ENCODE measurements at regions not wholly inside any gene's neighbourhood (a gene's known extent, or its start where the extent isn't known, plus 50 kb on each side); places are given as distances from the start of the nearest gene placed in this dataset.

DNA sequence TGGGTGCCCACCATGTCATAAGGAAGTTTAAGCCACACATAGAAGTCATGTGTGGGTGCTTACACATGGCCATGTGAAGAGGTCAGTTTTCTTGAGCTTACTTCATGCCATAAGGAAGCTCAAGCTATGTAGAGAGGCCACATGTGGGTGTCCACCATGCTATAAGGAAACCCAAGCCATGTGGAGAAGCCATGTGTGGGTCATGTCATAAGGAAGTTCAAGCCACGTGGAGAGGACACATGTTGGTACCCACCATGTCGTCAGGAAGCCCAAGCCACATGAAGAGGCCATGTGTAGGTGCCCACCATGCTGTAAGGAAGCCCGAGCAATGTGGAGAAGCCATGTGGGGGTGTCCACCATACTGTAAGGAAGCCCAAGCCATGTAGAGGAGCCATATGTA, 1089.2 kb upstream of the AUTS2 start:
- no peak for DNase-seq

DNA sequence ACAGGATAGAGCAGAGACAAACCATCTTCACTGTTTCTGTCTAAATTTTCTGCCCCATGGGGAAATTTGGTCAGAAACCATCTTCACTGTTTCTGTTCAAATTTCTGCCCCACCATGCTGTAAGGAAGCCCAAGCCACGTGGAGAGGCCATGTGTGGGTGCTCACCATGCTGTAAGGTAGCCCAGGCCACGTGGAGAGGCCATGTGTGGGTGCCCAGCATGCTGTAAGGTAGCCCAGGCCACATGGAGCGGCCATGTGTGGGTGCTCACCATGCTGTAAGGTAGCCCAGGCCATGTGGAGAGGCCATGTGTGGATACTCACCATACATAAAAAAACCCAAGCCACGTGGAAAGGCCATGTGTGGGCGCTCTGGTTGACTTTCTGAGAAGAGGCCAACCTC, 1088.7 kb upstream of the AUTS2 start:
- no peak for DNase-seq

DNA sequence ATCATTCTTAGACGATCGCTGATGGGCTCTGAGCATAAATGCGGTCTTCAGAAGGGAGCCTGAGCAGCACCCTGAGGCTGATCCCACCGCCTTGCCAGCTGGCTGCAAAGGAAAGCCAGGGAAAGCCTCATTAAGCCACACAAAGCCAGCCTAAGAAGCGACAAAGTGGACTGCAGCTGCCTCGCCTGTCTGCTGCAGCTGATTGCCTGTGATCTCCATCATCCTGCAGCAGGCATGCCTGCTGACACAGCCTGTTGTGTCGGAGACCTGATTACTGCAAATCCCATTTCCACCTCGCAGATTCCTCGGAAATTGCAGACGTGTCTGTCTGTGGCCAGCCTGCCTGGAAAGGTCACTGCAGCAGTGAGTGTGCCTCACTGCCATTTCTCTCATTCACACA, 1087.0 kb upstream of the AUTS2 start:
- peak in 16 of 56 donors; percentile 1 to 20 (median 8) for DNase-seq

DNA sequence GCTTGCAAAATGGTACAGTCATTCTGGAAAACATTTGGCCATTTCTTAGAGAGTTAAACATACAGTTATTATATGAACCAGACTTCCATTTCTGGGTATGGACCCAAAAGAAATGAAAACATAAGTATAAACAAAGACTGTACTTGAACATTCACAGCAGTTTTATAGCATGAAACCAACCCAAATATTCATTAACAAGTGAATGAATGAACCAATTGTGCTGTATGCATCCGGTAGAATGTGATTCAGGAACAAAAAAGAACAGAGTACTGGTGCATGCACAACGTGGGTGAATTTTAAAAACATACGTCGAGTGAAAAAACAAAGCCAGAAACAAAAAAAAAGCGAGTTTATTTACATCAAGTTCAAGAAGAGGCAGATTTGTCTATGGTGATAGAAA, 1085.8 kb upstream of the AUTS2 start:
- no peak for DNase-seq

DNA sequence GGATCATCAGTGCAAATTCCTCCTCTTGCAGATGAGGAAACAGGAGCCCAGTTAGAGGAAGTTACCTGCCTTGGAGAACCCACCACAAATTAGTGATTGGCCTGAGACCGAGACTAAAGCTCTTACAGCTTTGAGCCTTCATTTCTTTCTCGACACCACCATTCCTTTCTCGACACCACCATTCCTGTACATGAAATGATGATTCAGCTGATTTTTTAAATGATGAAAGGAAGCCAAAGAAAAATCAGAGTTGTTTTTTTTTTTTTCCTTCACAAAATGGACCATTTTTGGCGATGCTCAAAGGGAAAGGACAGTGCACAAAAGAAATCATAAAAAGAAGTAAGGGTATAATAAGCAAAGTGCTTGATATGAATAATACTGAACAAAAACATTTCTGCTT, 1080.2 kb upstream of the AUTS2 start:
- DNase-seq = no peak

DNA sequence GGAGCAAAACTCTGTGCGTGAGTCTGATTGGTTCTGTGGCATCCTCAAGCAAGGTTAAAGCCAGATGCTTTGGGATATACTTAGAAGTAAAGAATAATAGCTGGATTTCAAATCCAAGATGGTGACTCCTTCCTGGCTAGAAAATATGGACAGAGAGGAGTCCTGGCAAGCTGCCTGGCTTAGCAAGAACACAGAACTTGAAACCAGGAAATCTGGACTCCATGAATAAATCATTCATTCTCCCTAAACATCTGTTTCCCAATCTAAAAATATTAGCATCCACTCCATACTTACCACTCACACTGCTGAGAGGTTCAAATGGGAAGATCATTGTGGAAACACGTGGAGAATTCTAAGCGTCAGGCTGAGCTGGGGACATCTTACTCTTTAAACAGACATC, 1074.1 kb upstream of the AUTS2 start:
- DNase-seq = no peak

DNA sequence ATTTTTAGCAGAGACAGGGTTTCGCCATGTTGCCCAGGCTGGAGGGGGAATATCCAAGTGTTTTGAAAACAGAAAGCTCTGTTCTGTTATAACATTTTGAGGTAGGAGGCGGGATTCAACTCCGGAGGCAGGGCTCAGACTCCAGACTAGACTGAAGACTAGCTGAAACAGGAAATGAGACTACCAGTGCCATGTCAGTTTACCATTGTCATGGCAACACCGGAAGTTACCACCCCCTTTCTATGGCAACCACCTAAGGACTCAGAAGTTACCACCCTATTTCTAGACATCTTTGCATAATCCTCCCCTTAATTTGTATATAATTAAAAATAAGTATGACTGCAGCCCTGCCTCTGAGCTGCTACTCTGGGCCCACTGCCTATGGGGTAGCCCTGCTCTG, 1069.1 kb upstream of the AUTS2 start:
- no peak for DNase-seq

DNA sequence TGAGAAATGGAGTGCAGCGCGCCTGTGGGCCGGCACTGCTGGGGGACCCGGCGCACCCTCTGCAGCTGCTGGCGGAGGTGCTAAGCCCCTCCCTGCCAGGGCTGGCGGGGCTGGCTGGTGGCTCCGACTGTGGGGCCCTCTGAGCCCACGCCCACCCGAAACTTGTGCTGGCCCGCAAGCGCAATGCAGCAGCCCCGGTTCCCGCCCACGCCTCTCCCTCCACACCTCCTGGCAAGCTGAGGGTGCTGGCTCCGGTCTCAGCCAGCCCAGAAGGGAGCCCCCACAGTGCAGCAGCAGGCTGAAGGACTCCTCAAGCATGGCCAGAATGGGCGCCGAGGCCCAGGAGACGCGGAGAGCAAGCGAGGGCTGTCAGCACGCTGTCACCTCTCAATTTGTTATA, 1063.0 kb upstream of the AUTS2 start:
- DNase-seq = no peak

DNA sequence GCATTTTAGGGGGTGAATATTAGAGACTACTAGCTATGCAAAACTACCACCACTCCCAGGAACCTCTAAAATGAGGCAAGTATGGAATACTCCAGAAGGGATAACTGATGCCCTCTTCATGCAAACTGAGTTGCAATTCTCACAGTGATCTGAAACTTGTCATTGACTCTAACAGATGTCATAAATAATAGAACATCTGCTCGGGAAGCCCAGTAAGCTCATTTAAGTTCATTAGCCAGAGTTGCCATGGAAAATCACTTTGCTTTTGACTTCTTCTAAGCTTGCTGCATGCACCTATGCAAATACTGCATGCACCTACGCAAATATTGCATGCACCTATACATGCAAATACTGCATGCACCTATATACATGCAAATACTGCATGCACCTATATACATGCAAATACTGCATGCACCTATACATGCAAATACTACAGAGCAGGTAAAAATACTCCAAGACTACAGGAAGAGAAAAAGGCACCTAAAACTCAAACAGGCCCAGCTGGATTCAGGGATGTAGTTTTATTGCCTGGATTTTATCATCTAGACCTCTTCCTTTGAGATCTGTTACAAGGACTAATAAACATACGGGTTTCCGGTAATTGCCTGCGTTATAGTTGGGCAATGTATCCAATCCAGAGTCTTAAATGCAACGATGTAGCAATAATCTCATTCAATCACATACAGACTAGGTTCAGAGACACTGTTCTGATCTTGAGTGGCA, 1061.1 kb upstream of the AUTS2 start:
- DNase-seq = no peak

DNA sequence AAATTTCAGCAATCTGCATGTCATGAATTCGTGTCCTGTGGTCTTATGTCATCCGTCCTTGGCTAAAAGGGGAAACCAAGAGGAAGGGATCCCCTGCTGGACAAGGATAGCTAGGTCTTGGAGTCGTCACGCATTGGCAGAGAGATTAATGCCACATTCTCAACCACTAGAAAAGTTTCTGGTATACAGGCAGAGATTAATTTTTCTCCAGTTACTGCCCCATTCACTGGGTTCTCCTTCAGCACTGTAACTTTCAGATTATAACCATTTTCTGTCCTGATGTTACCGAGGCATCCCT, 1060.6 kb upstream of the AUTS2 start:
- DNase-seq = no peak

DNA sequence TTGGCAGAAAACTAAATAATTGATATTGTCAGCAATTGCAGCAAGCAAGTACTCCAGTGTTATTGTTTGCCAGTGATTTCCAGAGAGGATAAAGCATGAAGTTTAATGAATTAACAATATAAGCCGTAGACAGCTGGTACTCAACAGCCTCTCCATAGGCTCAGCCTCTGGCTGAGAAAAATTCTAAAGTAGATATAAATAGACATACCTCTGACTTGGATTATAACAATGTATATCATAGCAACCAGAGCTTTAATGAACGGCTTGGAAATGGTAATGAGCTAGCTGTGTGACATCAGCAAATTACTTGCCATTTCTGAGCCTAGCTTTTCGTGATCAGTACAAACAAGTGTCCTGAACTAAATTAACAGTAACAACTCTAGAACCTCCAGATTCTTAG, 1055.4 kb upstream of the AUTS2 start:
- no peak for DNase-seq

DNA sequence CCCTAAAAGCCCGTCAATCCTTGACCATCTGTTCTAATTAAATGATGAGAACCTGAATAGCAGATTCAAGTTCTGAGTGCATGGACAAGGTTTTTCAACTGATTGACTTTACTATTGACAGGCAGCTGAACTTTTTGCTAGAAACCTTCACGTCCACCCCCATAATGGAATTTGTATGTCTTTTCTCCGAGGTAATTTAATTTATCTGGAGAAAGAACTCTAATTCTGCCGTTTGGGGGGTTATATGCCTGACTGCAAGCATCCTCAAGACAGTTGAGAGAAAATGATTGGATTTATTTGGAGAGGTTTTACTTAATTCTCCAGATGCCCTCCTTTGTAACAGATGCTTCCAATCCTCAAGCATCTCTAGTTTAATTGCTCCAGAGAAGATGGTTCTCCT, 1053.4 kb upstream of the AUTS2 start:
- DNase-seq = no peak

DNA sequence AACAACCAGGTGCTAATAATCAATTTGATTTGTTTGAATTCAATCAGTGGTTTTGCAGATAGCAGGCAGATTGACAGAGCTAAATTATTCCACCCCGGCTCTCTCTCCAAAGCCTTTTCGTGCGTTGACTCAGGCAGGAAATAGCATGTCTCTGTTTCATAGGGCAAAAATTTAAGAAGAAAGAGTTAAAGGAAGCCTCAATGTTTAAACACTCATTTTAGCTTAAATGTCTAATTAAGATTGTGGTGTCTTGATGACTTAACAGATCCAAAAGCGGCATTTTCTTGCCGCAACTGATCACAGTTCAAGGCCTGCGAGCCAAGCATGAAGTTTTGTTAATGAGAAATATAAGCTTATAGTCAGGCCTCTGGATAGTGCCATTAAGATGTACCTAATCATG, 1051.1 kb upstream of the AUTS2 start:
- no peak for DNase-seq

DNA sequence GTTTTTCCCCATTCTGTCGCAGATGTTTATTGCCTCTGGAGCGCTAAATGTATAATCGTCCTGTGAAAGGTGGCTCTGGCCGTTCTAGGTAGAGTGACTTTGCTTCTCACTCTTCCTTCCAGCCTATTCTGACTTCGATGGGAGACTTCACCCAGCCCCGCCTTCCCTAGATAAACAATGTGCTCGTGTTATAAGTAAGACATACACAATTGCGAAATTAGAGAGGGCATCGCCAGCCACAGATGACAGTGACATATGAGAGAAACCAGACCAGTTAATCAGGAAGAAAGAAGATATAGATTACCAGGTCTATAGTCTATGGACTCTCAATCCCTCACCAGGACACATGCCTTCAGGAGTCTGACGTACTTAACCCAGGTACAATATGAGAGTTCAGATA, 1050.5 kb upstream of the AUTS2 start:
- no peak for DNase-seq

DNA sequence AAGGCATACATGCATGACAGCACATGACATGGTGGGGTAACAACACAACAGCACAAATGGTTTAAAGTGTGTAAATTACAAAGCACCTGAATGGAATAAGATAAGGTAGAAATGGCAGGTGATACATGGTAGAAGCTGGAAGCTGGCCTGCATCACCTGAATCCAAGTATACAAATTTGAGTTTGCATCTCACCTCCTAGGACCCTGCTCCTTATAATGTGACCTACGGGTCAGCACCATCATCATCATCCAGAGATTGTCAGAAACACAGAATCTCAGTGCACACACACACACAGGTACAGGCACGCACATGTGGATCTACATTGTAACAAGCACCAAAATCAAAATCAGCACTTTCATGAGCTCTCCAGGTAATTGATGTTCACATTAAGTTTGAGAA, 1048.2 kb upstream of the AUTS2 start:
- DNase-seq = no peak

DNA sequence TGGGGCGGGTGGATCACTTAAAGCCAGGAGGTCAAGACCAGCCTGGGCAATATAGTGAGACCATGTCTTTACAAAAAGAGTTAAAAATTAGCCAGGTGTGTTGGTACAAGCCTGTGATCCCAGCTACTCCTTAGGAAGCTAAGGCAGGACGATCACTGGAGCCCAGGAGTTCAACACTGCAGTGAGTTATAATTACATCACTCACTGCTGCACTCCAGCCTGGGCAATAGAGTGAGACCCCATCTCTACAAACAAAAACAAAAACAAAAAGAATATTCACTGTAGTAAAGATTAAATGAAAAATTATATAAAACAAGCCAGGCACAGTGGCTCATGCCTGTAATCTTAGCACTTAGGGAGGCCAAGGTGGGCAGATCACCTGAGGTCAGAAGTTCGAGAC, 1047.6 kb upstream of the AUTS2 start:
- no peak for DNase-seq

DNA sequence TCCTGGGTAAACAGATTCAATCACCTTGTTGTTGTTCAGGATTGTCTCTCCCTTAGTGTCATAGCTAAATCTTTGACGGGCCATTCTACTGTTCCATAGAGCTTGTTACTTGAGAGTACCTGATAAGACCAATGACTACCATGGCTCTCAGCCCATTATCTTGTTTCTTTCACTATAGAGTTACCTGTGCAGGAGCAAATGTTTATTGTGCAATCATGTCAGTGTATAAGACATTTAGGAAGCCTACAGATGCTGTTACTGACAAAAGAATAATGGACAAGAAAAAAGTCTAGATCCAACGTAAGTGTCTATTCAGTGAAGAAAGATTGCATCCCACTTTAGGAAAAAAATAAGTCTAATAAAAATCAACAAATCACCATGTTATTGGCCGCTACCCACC, 1041.7 kb upstream of the AUTS2 start:
- no peak for DNase-seq

DNA sequence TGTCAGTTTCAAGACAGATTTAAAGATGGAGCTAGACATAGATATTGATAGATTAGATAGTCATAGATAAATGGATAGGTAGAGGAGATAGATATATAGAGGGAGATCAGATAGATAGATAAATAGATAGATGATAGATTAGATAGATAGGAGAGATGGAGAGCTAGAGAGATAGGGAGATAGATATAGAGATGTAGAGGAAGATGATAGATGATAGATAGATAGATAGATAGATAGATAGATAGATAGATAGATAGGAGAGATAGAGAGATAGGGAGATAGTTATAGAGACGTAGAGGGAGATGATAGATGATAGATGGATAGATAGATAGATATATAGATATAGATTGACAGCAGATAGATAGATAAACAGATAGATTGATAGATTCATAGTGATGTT, 1038.8 kb upstream of the AUTS2 start:
- no peak for DNase-seq

DNA sequence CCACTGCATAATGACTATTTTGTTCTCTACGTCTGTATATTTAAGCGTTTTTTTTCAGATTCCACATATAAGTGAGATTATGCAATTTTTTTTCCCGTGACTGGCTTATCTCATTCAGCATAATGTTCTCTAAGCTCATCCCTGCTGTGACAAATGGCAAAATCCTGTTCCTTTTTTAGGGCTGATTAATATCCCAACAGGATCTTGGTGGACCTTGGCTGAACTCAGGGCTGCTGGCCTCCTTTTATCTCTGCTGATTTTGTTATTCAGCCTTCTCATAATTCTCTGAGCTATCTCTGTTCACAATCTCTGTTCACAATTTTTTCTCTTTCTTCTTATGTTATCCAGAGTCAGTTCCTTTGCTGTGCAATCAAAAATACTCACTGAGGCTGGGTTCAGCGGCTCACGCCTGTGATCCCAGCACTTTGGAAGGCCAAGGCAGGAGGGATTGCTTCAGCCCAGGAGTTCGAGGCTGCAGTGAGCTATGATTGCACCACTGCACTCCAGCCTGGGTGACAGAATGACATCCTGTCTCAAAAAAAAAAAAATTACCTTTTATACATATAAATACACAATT, 1035.9 kb upstream of the AUTS2 start:
- no peak for DNase-seq

DNA sequence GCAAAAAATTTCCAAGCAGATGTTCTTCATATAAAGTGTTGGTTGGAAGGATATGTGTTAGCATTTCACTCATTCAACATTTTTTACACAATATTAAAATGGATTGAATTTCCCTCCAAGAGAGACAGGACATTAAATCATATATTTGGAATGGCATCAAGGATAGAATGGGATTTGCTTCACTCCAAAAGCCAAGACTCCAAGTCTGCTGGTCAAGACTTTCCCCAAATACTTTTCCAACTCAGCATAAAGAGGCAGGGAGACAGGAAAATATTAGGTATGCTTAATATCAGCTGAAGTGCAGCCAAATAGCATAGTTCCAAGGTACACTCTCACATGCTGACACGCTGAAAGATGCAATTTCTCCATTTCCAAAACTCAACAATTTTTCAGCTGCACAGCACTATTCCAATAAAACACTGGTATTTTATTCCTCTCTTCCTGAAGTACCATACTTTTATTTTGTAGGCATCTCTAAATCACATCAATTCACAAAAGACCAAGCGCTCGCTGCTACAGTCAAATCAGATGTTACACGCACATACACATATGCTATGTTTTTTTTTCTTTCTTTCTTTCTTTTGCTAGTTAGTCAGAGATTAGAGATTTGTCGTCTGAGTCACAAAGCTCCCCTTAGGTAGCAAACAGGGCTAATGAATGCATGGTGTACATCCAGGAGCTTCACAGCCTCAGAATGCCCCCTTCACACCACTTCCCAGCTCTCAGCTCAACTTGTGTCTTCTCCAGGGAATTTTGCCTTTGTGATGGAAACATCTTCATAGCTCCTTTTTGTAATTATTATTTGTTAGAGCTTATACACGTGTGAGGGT, 1033.8 kb upstream of the AUTS2 start:
- DNase-seq = no peak

DNA sequence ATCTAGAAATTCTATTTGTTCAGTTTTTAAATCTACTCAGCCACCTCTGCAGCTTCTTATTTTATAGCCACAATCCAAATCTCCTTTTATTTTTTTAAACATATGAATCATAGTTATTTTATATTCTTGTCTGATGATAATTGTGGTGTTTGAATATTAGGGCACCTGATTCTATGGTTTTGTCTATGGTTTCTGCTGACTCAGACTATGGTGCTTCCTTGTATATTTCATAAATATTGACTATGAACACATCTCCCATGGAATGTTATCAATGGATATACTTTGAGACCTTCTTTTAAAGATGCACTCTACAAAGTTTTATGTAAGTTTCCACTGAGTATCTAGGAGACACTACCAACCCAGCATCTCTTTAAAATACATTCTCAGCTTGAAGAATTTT, 1027.0 kb upstream of the AUTS2 start:
- DNase-seq = no peak

DNA sequence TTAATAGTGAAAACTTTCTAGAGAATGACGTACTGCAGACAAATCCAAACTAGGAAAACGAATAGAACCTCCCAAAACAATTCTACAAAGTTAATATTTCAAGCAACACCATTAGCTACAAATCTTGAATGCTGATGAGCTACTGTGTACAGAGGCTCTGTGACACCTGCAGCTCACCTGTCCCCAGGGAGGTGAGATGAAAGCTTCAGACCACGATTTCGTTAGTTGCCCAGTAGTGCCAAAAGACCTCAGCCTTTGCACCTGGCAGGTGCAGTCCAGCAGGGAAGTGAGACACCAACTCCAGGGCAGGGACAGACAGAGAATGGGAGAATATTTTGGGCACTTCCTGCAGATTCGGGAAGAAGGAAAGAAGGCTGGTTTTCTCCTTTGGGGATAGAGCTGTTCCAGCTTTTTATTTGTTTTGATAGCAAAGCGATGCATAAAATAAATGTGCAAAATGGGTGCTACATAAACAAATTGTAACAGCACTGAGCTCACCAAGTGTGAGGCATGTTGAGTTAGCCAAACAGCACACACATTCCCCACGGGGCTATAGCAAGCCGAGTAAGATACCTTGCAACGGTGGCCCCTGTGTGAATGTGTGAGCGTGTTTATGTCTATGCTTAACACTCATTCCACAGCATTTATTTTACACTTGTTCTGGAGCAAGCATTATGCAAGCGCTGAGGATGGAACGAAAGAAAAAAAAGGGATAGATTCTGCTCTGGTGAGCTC, 1024.8 kb upstream of the AUTS2 start:
- DNase-seq = peak in 1 of 56 donors; percentile 0

All from amygdala (tissue), 56 donors.